ENCODE measurements at regions not wholly inside any gene's neighbourhood (a gene's known extent, or its start where the extent isn't known, plus 50 kb on each side); places are given as distances from the start of the nearest gene placed in this dataset.

DNA sequence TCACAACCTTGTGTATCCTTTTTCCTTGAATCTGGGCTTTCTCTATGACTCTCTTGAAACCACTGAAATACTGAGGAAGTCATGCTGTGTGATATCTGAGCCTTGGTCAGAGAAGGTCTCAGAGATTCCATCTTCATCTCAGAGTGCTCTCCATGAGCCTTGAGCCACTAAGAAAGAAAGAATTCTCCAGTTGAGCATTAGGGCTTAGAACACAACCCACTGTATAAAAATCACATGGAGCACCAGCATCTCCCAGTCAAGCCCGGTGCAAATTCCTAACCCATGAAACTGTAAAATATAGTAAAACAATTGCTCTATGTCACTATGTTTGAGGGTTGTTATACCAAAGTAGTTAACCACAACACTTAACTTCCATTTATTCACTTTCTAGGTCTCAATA is 181.4 kb downstream of the MOXD1 start:
- Histone ChIP-seq H3K4me3 (ENCODE audit: low read length in 2 of 2) (no peak overlapping the region), H3K27ac (ENCODE audit: low read depth in 2 of 2, low read length in 2 of 2) (no peak overlapping the region), H3K27me3 (ENCODE audit: control insufficient read depth in 2 of 2, insufficient read depth in 2 of 2, low read length in 2 of 2) (no peaks in the 10 kb centered on the region), H3K9me3 (ENCODE audit: control insufficient read depth in 2 of 2, low read length in 2 of 2) (no peaks in the 10 kb centered on the region), H3K4me1 (ENCODE audit: control insufficient read depth in 2 of 2, insufficient read depth in 2 of 2, low read length in 2 of 2) (no peaks in the 10 kb centered on the region), H3K36me3 (ENCODE audit: control insufficient read depth in 2 of 2, insufficient read depth in 2 of 2, low read length in 2 of 2) (no peaks in the 10 kb centered on the region), H3K9ac (ENCODE audit: low read depth in 1 of 2, low read length in 2 of 2) (no peak overlapping the region)

DNA sequence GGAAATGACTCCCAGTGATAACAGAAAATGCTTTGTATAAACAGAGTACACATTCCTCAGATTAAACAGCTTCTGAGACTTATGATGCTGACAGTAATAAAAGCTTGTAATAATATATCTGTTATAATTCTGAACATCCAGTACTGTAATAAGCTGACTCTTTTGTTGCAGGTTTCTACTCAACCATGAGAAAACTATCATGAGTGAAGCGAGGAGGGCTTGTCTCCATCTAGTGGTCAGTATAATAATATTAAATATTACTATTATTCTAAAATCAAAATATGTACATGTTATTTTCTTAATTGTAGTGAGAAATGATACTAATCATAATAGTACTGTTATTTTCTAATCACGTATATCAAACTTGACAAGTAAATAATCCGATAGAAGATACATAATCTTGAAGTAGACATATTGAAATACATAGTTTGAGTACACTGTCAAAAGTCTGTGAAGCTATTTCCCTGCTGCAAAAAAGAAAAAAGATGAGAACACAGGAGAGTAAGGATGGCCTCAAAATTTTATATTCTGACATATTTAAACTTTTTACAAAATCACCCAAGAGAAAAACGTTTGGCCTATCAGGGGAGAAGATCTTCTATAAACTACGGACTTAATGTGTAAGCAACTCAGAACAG is 183.1 kb downstream of the MOXD1 start:
- H3K9me3 ChIP-seq (ENCODE audit: control insufficient read depth in 2 of 2, low read length in 2 of 2): no peaks in the 10 kb centered on the region
- no peak overlapping the region for H3K27ac ChIP-seq (ENCODE audit: low read depth in 2 of 2, low read length in 2 of 2)

DNA sequence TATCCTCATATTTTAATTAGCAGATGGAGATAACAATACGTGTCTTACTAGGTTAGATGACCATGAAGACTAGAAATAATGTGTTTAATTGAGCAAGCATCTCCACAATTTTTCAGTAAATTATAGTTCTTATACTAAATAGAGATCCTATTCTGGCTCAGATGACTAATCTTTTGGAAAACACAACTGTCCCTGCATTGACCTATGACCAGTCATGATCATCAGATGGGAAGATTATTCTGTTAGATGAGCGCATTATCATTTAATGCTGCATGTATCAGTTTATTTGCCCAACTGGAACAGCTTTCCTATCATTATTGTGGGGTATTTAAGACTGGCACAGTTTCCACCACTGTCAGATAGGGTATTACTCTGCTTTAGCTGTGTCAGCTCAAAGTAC is 185.5 kb downstream of the MOXD1 start:
- Histone ChIP-seq H3K4me1 (ENCODE audit: control insufficient read depth in 2 of 2, insufficient read depth in 2 of 2, low read length in 2 of 2) (no peaks in the 10 kb centered on the region), H3K27me3 (ENCODE audit: control insufficient read depth in 2 of 2, insufficient read depth in 2 of 2, low read length in 2 of 2) (no peaks in the 10 kb centered on the region), H3K27ac (ENCODE audit: low read depth in 2 of 2, low read length in 2 of 2) (no peak overlapping the region), H3K36me3 (ENCODE audit: control insufficient read depth in 2 of 2, insufficient read depth in 2 of 2, low read length in 2 of 2) (no peaks in the 10 kb centered on the region), H3K9me3 (ENCODE audit: control insufficient read depth in 2 of 2, low read length in 2 of 2) (no peaks in the 10 kb centered on the region), H3K4me3 (ENCODE audit: low read length in 2 of 2) (no peak overlapping the region), H3K9ac (ENCODE audit: low read depth in 1 of 2, low read length in 2 of 2) (no peak overlapping the region)

More for the DNA sequence above, 183.1 kb downstream of the MOXD1 start:
- no peak overlapping the region for H3K4me3 ChIP-seq (ENCODE audit: low read length in 2 of 2)
- H3K36me3 ChIP-seq (ENCODE audit: control insufficient read depth in 2 of 2, insufficient read depth in 2 of 2, low read length in 2 of 2): no peaks in the 10 kb centered on the region
- no peak overlapping the region for H3K9ac ChIP-seq (ENCODE audit: low read depth in 1 of 2, low read length in 2 of 2)
- no peaks in the 10 kb centered on the region for H3K4me1 ChIP-seq (ENCODE audit: control insufficient read depth in 2 of 2, insufficient read depth in 2 of 2, low read length in 2 of 2)
- no peaks in the 10 kb centered on the region for H3K27me3 ChIP-seq (ENCODE audit: control insufficient read depth in 2 of 2, insufficient read depth in 2 of 2, low read length in 2 of 2)

DNA sequence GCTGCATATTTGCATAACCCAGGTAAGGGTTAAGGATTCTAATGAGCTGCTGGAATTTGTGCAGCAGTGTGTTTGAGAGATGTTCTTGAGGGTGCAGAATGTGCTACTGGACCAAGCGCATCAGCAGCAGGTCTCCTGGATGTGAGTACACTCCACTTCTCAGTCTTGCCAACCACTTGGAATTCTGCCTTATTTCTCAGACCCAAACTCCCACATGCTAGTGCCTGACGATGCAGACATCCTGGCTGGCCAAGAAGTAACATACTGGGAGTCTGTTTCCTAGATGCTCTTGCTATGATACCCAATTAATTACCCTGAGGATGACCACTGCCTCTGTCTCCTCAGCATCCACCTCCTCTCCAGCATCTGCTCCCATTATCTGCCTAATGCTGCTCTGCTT is 186.6 kb downstream of the MOXD1 start:
- H3K27me3 ChIP-seq (ENCODE audit: control insufficient read depth in 2 of 2, insufficient read depth in 2 of 2, low read length in 2 of 2): no peaks in the 10 kb centered on the region
- H3K9me3 ChIP-seq (ENCODE audit: control insufficient read depth in 2 of 2, low read length in 2 of 2): no peaks in the 10 kb centered on the region
- no peaks in the 10 kb centered on the region for H3K36me3 ChIP-seq (ENCODE audit: control insufficient read depth in 2 of 2, insufficient read depth in 2 of 2, low read length in 2 of 2)
- no peak overlapping the region for H3K4me3 ChIP-seq (ENCODE audit: low read length in 2 of 2)
- no peak overlapping the region for H3K9ac ChIP-seq (ENCODE audit: low read depth in 1 of 2, low read length in 2 of 2)
- H3K27ac ChIP-seq (ENCODE audit: low read depth in 2 of 2, low read length in 2 of 2): no peak overlapping the region
- H3K4me1 ChIP-seq (ENCODE audit: control insufficient read depth in 2 of 2, insufficient read depth in 2 of 2, low read length in 2 of 2): no peaks in the 10 kb centered on the region

DNA sequence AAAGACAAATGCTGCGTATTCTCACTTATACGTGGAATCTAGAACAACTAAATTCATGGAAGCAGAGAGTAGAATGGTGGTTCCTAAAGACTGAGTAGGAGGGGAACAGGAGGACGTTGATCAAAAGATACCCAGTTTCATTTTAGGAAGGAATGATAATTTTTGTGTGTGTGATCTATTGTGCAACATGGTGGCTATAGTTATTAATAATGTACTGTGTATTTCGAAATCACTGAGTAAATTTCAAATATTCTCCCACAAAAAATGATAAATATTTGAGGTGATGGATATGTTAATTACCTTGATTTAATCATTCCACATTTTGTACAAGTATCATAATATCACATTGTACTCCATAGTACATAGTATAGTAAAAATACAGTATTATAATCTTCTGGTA is 187.5 kb downstream of the MOXD1 start:
- Histone ChIP-seq H3K4me3 (ENCODE audit: low read length in 2 of 2) (no peak overlapping the region), H3K27ac (ENCODE audit: low read depth in 2 of 2, low read length in 2 of 2) (no peak overlapping the region), H3K27me3 (ENCODE audit: control insufficient read depth in 2 of 2, insufficient read depth in 2 of 2, low read length in 2 of 2) (no peaks in the 10 kb centered on the region), H3K36me3 (ENCODE audit: control insufficient read depth in 2 of 2, insufficient read depth in 2 of 2, low read length in 2 of 2) (no peaks in the 10 kb centered on the region), H3K4me1 (ENCODE audit: control insufficient read depth in 2 of 2, insufficient read depth in 2 of 2, low read length in 2 of 2) (no peaks in the 10 kb centered on the region), H3K9ac (ENCODE audit: low read depth in 1 of 2, low read length in 2 of 2) (no peak overlapping the region), H3K9me3 (ENCODE audit: control insufficient read depth in 2 of 2, low read length in 2 of 2) (no peaks in the 10 kb centered on the region)

DNA sequence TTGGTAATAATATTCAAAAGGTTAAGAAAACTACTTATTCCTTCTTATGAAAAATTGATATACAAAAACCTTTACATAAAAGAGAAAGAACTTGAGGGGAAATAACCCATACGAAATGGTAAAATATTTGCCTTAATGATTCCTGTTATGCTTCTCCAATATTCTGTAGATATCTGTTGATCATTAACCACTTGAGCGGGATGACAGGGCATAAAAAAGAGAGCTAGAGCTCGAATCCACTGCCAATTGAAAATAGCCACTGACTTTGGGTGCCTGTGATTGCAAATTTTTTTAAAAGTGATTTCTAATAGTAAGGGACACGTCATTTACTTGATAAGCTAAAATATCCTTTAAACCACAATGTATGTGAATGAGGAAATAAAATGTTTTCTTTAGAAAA is 188.1 kb downstream of the MOXD1 start:
- Histone ChIP-seq H3K9me3 (ENCODE audit: control insufficient read depth in 2 of 2, low read length in 2 of 2) (no peaks in the 10 kb centered on the region), H3K27ac (ENCODE audit: low read depth in 2 of 2, low read length in 2 of 2) (no peak overlapping the region), H3K4me3 (ENCODE audit: low read length in 2 of 2) (no peak overlapping the region), H3K9ac (ENCODE audit: low read depth in 1 of 2, low read length in 2 of 2) (no peak overlapping the region), H3K4me1 (ENCODE audit: control insufficient read depth in 2 of 2, insufficient read depth in 2 of 2, low read length in 2 of 2) (no peaks in the 10 kb centered on the region), H3K27me3 (ENCODE audit: control insufficient read depth in 2 of 2, insufficient read depth in 2 of 2, low read length in 2 of 2) (no peaks in the 10 kb centered on the region), H3K36me3 (ENCODE audit: control insufficient read depth in 2 of 2, insufficient read depth in 2 of 2, low read length in 2 of 2) (no peaks in the 10 kb centered on the region)

DNA sequence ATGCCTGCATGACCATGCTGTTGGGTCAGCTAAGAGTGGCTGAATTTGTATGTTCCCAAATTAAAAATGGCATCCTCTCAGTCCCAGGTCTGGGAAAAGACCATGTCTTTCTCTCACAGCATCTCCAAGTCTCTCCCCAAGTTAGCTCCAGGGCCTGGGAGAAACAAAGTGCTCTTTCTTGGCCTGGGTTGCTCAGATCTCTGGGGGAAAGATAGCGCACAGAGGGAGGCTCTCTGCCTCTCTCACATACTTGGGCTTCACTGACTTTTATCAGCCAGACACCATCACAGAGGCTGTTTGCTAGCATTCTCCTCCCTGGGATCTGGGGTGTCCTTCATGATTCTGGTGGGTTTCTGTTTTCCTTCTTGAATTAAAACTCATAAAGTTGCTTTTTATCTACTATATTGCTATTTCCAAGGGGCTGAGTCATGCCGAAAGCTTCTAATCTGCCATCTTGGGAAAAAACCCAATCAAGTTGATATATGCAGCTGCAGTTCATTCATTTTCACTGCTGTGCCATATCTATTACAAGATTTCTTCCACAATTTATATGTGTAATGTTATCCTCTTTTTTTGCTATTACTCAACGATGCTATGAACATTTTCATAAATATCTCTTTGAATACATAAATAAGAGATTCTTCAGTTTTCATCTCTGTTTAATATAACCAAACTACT is 190.2 kb downstream of the MOXD1 start:
- Histone ChIP-seq H3K9ac (ENCODE audit: low read depth in 1 of 2, low read length in 2 of 2) (no peak overlapping the region), H3K4me3 (ENCODE audit: low read length in 2 of 2) (no peak overlapping the region), H3K36me3 (ENCODE audit: control insufficient read depth in 2 of 2, insufficient read depth in 2 of 2, low read length in 2 of 2) (no peaks in the 10 kb centered on the region), H3K9me3 (ENCODE audit: control insufficient read depth in 2 of 2, low read length in 2 of 2) (no peaks in the 10 kb centered on the region), H3K27ac (ENCODE audit: low read depth in 2 of 2, low read length in 2 of 2) (no peak overlapping the region), H3K27me3 (ENCODE audit: control insufficient read depth in 2 of 2, insufficient read depth in 2 of 2, low read length in 2 of 2) (no peaks in the 10 kb centered on the region), H3K4me1 (ENCODE audit: control insufficient read depth in 2 of 2, insufficient read depth in 2 of 2, low read length in 2 of 2) (no peaks in the 10 kb centered on the region)

DNA sequence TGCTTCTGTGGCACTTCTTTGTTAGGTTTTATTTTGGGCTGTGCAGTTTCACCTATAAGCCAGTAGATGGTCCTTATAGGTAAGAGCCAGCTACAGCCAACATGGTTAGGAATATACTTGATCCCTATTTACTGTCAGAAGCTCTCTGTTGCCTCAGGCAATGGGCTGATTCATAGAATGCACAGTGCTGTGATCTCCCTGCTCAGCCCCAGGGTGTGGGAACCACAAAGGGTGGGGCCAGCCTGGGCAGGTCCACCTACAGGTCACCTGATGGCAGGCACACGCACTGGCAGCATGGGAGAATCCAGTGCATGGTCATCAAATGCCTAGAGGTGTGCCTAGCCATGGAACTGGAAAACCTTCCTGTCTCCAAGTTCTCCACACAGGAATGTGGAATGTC is 191.9 kb downstream of the MOXD1 start:
- no peak overlapping the region for H3K4me3 ChIP-seq (ENCODE audit: low read length in 2 of 2)
- H3K9ac ChIP-seq (ENCODE audit: low read depth in 1 of 2, low read length in 2 of 2): no peak overlapping the region
- no peaks in the 10 kb centered on the region for H3K36me3 ChIP-seq (ENCODE audit: control insufficient read depth in 2 of 2, insufficient read depth in 2 of 2, low read length in 2 of 2)
- H3K9me3 ChIP-seq (ENCODE audit: control insufficient read depth in 2 of 2, low read length in 2 of 2): no peaks in the 10 kb centered on the region
- no peak overlapping the region for H3K27ac ChIP-seq (ENCODE audit: low read depth in 2 of 2, low read length in 2 of 2)
- H3K27me3 ChIP-seq (ENCODE audit: control insufficient read depth in 2 of 2, insufficient read depth in 2 of 2, low read length in 2 of 2): no peaks in the 10 kb centered on the region
- H3K4me1 ChIP-seq (ENCODE audit: control insufficient read depth in 2 of 2, insufficient read depth in 2 of 2, low read length in 2 of 2): no peaks in the 10 kb centered on the region

DNA sequence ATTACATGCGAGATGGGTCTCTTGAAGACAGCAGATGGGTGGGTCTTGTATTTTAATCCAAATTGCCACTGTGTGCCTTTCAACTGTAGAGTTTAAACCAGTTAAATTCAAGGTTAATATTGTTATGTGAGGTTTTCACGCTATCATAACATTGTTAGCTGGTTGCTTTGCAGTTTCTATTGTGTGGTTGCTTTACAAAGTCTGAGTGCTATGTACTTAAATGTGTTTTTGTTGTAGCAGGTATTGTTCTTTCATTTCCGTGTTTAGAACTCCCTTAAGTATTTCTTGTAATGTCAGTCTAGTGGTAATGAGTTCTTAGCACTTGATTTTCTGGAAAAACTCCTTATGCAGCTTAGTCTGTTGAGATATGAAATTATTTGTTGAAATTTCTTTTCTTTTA is 193.3 kb downstream of the MOXD1 start:
- no peaks in the 10 kb centered on the region for H3K4me1 ChIP-seq (ENCODE audit: control insufficient read depth in 2 of 2, insufficient read depth in 2 of 2, low read length in 2 of 2)
- H3K9me3 ChIP-seq (ENCODE audit: control insufficient read depth in 2 of 2, low read length in 2 of 2): no peaks in the 10 kb centered on the region
- no peak overlapping the region for H3K9ac ChIP-seq (ENCODE audit: low read depth in 1 of 2, low read length in 2 of 2)
- H3K27me3 ChIP-seq (ENCODE audit: control insufficient read depth in 2 of 2, insufficient read depth in 2 of 2, low read length in 2 of 2): no peaks in the 10 kb centered on the region
- H3K36me3 ChIP-seq (ENCODE audit: control insufficient read depth in 2 of 2, insufficient read depth in 2 of 2, low read length in 2 of 2): no peaks in the 10 kb centered on the region
- H3K4me3 ChIP-seq (ENCODE audit: low read length in 2 of 2): no peak overlapping the region
- H3K27ac ChIP-seq (ENCODE audit: low read depth in 2 of 2, low read length in 2 of 2): no peak overlapping the region

DNA sequence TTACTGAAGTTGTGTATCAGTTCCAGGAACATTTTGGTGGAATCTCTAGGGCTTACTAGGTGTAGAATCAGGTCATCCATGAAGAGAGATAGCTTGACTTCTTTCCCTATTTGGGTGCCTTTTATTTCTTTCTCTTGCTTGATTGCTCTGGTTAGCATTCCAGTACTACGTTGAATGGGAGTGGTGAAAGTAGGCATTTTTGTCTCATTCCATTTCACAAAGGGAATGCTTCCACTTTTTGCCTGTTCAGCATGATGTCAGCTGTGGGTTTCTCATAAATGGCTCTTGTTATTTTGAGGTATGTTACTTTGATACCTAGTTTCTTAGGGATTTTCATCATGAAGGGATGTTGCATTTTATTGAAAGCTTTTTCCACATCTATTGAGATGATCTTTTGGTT is 195.3 kb downstream of the MOXD1 start:
- no peaks in the 10 kb centered on the region for H3K36me3 ChIP-seq (ENCODE audit: control insufficient read depth in 2 of 2, insufficient read depth in 2 of 2, low read length in 2 of 2)
- no peak overlapping the region for H3K27ac ChIP-seq (ENCODE audit: low read depth in 2 of 2, low read length in 2 of 2)
- H3K4me1 ChIP-seq (ENCODE audit: control insufficient read depth in 2 of 2, insufficient read depth in 2 of 2, low read length in 2 of 2): no peaks in the 10 kb centered on the region
- H3K9ac ChIP-seq (ENCODE audit: low read depth in 1 of 2, low read length in 2 of 2): no peak overlapping the region
- no peaks in the 10 kb centered on the region for H3K27me3 ChIP-seq (ENCODE audit: control insufficient read depth in 2 of 2, insufficient read depth in 2 of 2, low read length in 2 of 2)
- H3K4me3 ChIP-seq (ENCODE audit: low read length in 2 of 2): no peak overlapping the region
- no peaks in the 10 kb centered on the region for H3K9me3 ChIP-seq (ENCODE audit: control insufficient read depth in 2 of 2, low read length in 2 of 2)

Measured in mucosa of rectum (tissue), 2 donors.